Pancreas (tissue), 10 donors: ENCODE measurements at regions not wholly inside any gene's neighbourhood (a gene's known extent, or its start where the extent isn't known, plus 50 kb on each side); places are given as distances from the start of the nearest gene placed in this dataset.

ENCODE experiments used
- ATAC-seq, 4 donors: fragments of 200-7000 bp; cut with Tn5 transposase; one replicate each; pipeline versions ENCODE4 v1.8.0 to v1.9.1; 2020; ENCODE audit warnings: mild to moderate bottlenecking in 4 of 4, moderate library complexity in 4 of 4
- DNase-seq, 6 donors: peaks; one replicate each; pipeline ENCODE4 v3.0.0-alpha.2; 2020
- FAIRE-seq: peaks from 2 replicates; lab custom pipeline; 2012; peaks lifted over from hg19 to GRCh38; lab: Jason Lieb, UNC
- H3K27ac ChIP-seq, 4 donors: fragments of 200-600 bp; sonication (generic); 1 replicate in 3 of 4; 2 replicates in 1 of 4; pipeline versions ENCODE4 v1.5.0 to v1.8.0; 2020
- H3K27me3 ChIP-seq, 4 donors: fragments of 200-600 bp; one replicate each; pipeline ENCODE4 v1.8.0; 2021
- H3K36me3 ChIP-seq, 3 donors: fragments of 200-600 bp; sonication (generic) in 1 of 3; one replicate each; pipeline versions ENCODE4 v1.5.0 to v1.8.0; 2020 to 2021
- H3K4me1 ChIP-seq, 3 donors: fragments of 200-600 bp; one replicate each; pipeline ENCODE4 v1.8.0; 2021
- H3K4me3 ChIP-seq, 4 donors: fragments of 200-600 bp; sonication (generic) in 2 of 4; one replicate each; pipeline versions ENCODE4 v1.5.0 to v1.8.0; 2020 to 2021
- H3K9me3 ChIP-seq, 4 donors: fragments of 200-600 bp; one replicate each; pipeline ENCODE4 v1.8.0; 2021
- WGBS, 2 donors: extraction: QIAGEN DNeasy Blood & Tissue Kit; methylation state at CpG; one replicate each; pipeline ENCODE4 v1.1.7; 2013; 5-methylcytosine and 5-hydroxymethylcytosine counted together
- intact Hi-C, 3 donors: fragments of 100-400 bp; cut with DNase I; formaldehyde crosslinking; loops; one replicate each; pipeline versions ENCODE4 v1.11.1 to v1.14.2; 2022
- TF ChIP-seq, protein P1 (sequence below), 4 donors: fragments of 200-600 bp; sonication (generic) in 3 of 4; IDR thresholded peaks; one replicate each; pipeline versions ENCODE4 v1.5.0 to v1.8.0; 2021; ENCODE audit warnings: antibody characterized with exemption in 4 of 4
- donor health status: healthy with polysubstance abuse.
- donor health status: DM: no; HTN: no; CAD: no; lungs with moderate emphysema.
- donor health status: DM: no; HTN: no; CAD: no.
- donor health status: control.
- donor health status: control.
- donor health status: Bipolar disorder and iron deficiency.
- donor health status: DM: yes; HTN: yes; CAD: no.
- donor health status: DM: no; HTN: no; CAD: no.
- donor health status: DM: no; HTN: no; CAD: no.
- donor health status: DM: yes; HTN: yes; CAD: no.

DNA sequence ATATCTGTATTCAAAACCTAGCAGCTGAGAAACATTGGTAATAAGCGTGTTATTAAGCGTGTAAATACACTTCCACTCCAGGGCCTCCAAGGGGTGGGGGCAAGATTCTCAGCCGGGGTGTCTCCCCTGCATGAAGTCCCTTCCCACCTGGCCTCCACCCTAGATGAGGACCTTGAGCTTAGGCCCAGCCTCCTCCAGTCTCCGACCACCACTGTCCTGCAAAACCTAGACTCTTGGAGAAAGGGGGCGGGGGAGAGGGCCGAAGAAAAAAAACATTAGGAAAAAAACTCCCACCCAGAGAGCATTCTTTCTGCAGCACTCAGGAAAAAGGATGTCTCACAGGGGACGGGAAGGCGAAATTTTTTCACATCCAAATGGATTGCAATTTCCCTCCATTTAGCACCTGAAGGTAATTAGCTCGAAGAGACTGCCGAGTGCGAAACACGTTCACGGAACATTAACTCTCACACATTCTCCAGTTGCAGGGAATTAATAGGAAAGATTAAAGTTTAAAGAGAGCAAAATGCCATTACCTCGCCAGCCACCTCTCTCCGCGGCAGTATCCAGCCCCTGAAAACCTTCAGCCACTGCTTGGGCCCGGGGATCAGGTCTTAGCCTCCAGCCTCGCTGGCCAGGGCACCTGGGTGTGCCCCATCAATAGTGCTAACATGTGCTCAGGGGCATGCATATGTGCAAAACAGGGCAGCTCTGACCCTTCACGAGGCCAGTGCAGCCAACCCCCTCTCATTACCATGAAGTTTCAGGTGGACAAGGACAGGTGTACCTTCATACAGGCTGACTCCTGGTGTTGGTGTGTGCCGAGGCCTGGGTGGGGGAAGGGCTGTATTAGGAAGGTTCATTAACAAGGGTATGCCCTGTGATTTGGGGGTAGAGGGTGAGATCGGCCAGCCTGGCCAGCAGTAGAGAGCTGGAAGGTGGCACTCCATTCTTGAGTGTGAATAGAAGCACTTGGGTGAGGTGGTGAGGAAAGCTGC lies 77.2 kb downstream of the HIF1AN start:
- H3K9me3 ChIP-seq = no peaks in the 10 kb centered on the region
- no peak for DNase-seq
- no peak for ATAC-seq

DNA sequence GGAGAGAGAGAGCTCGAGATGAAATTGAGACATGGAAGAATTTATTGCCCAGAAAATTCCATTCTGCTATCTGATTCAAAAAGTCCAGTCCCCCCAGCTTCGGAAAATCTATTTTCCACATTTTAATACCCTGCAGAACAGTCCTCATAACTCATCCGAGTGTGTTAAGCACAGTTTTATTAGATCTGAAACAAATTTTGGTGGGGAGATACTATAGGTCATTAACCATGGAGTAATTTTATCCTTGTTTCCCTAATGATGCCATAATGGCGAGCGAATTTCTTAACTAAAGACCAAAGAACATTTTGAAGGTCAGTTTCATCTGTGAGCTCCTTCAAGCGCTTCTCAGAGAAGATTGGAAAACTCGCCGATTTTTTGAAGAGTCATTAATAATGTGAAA lies 78.1 kb downstream of the HIF1AN start:
- TF ChIP-seq, protein P1, sequence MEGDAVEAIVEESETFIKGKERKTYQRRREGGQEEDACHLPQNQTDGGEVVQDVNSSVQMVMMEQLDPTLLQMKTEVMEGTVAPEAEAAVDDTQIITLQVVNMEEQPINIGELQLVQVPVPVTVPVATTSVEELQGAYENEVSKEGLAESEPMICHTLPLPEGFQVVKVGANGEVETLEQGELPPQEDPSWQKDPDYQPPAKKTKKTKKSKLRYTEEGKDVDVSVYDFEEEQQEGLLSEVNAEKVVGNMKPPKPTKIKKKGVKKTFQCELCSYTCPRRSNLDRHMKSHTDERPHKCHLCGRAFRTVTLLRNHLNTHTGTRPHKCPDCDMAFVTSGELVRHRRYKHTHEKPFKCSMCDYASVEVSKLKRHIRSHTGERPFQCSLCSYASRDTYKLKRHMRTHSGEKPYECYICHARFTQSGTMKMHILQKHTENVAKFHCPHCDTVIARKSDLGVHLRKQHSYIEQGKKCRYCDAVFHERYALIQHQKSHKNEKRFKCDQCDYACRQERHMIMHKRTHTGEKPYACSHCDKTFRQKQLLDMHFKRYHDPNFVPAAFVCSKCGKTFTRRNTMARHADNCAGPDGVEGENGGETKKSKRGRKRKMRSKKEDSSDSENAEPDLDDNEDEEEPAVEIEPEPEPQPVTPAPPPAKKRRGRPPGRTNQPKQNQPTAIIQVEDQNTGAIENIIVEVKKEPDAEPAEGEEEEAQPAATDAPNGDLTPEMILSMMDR (IDR thresholded peaks at IDR 0.05) = no peak
- FAIRE-seq (no peak), ATAC-seq (no peak), DNase-seq (no peak)
- H3K4me1 ChIP-seq = no peaks in the 10 kb centered on the region
- WGBS, 2 donors = 52 to 60% methylated on average over 8 of the region's 8 CpGs
- intact Hi-C loops = no loop called here
- H3K4me3 ChIP-seq = no peak overlapping the region
- no peaks in the 10 kb centered on the region for H3K36me3 ChIP-seq
- H3K9me3 ChIP-seq = no peaks in the 10 kb centered on the region
- no peak overlapping the region for H3K27ac ChIP-seq
- H3K27me3 ChIP-seq = no peaks in the 10 kb centered on the region

More for the DNA sequence above, 77.2 kb downstream of the HIF1AN start:
- no peak overlapping the region for H3K27ac ChIP-seq
- no peaks in the 10 kb centered on the region for H3K36me3 ChIP-seq
- WGBS, 2 donors = 51 to 52% methylated on average over 21 of the region's 21 CpGs
- no peak overlapping the region for H3K4me3 ChIP-seq
- TF ChIP-seq, protein P1 (IDR thresholded peaks at IDR 0.05) = no peak
- FAIRE-seq = no peak
- intact Hi-C loops = no loop called here
- H3K27me3 ChIP-seq = no peaks in the 10 kb centered on the region
- no peaks in the 10 kb centered on the region for H3K4me1 ChIP-seq

DNA sequence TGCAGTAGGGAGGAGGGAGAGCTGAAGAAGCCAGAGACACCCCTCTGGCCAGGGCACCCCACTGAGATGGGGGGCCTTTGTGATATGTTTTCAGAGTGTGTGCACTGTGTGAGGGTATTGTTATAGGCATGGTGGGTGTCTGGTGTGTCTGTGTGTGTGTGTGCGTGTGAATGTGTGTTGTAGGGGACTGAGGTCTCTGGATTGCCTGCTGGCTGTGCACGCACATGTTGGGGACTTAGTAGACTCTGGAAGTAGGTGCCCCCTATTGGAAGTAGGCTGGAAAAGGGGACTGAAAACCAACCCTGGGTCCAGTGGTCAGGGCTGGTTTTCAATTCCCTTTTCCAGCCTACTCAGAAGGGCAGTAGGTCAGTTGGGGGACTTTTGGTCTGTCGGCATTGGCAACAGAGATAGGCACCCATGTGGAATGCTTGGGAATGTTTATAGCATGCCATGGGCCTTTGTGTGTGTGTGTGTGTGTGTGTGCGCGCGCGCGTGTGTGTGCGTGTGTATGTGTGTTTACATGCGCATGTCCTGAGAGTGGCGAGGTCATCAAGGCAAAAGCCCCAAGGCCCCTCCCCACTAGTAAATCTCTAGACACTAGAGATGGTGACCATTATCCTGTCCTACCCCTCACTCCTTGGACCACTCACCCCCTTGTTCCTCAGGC lies 78.8 kb downstream of the HIF1AN start:
- ATAC-seq (no peak), DNase-seq (no peak), FAIRE-seq (no peak)
- TF ChIP-seq, protein P1 (IDR thresholded peaks at IDR 0.05) = no peak
- Histone ChIP-seq H3K9me3 (no peaks in the 10 kb centered on the region), H3K27me3 (no peaks in the 10 kb centered on the region), H3K4me3 (no peak overlapping the region), H3K36me3 (no peaks in the 10 kb centered on the region), H3K4me1 (no peaks in the 10 kb centered on the region), H3K27ac (no peak overlapping the region)
- intact Hi-C loops = no loop called here
- 55 to 62% methylated on average over 11 of the region's 11 CpGs for WGBS, 2 donors

DNA sequence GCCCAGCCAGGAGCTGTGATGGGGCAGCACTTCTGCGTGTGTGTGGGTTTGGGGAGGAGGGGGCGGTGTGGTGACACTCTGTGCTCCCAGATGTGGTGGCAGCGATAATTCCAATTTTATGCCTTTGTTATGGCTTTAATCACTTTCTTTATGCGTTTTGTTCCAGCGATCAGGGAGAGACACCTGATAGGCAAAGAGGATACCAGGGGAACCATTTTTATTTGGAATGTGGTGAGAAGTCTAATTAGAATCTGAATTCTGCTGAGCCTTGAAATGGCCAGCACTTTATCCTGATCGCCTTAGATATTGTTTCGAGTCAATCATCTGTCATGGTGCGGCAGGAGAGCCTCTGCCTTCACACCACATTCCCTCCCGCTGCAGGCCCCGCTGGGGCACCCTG lies 79.5 kb downstream of the HIF1AN start:
- ATAC-seq = no peak
- no peaks in the 10 kb centered on the region for H3K4me1 ChIP-seq
- intact Hi-C loops = no loop called here
- no peaks in the 10 kb centered on the region for H3K27me3 ChIP-seq
- H3K9me3 ChIP-seq = no peaks in the 10 kb centered on the region
- TF ChIP-seq, protein P1 (IDR thresholded peaks at IDR 0.05) = no peak
- FAIRE-seq = no peak
- H3K36me3 ChIP-seq = no peaks in the 10 kb centered on the region
- H3K4me3 ChIP-seq = no peak overlapping the region
- H3K27ac ChIP-seq = no peak overlapping the region
- no peak for DNase-seq
- WGBS, 2 donors = 62 to 74% methylated on average over 10 of the region's 10 CpGs
